ENCODE measurements at regions not wholly inside any gene's neighbourhood (a gene's known extent, or its start where the extent isn't known, plus 50 kb on each side); places are given as distances from the start of the nearest gene placed in this dataset.

DNA sequence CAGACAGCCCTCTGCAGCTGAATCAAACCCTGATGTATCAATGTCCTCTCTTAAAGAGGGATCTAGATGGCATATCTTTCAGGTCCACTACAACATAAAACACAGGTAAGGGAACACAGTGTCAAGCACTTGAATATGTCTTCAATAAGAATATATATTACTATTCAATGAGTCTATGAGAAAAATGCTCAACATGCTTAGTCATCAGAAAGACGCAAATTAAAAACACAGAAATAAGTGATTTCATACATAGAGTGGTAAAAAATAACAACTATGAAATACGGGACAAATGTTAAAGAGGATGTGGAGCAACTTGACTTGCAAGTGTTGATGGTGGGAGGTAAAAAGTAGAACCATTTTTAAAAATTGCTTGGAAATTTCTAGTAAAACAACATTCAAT lies 544.6 kb upstream of the HS3ST1 start:
- TF ChIP-seq CTCF (IDR thresholded peaks at IDR 0.05) (no peak), POLR2A (IDR thresholded peaks at IDR 0.05) (no peak)
